GM23338 (cell line): ENCODE measurements at regions not wholly inside any gene's neighbourhood (a gene's known extent, or its start where the extent isn't known, plus 50 kb on each side); places are given as distances from the start of the nearest gene placed in this dataset.

Experiments used
- CTCF ChIP-seq, 2 experiments: fragments of 200-600 bp in 1 of 2; sonication (generic) in 1 of 2; conservative IDR thresholded peaks; 2 replicates each; pipeline versions ENCODE4 v1.5.1 to v1.6.1; 2016 to 2017; ENCODE audit warnings: antibody characterized with exemption in 2 of 2, low read depth in 2 of 2, mild to moderate bottlenecking in 2 of 2, moderate library complexity in 1 of 2
- EZH2 ChIP-seq: fragments of 200-600 bp; sonication (generic); IDR thresholded peaks from one replicate; pipeline ENCODE4 v1.8.0; 2017; ENCODE audit warnings: antibody characterized with exemption, mild to moderate bottlenecking, low read depth; ENCODE audit not compliant: unreplicated experiment
- EZH2phosphoT487 ChIP-seq: fragments of 200-600 bp; sonication (generic); IDR thresholded peaks from one replicate; pipeline ENCODE4 v1.8.1; 2018; ENCODE audit warnings: antibody characterized with exemption; ENCODE audit not compliant: unreplicated experiment
- JUNB ChIP-seq: IDR thresholded peaks from one replicate; pipeline ENCODE4 v1.6.1; 2016; ENCODE audit warnings: antibody characterized with exemption; ENCODE audit not compliant: unreplicated experiment
- NANOG ChIP-seq: IDR thresholded peaks from 2 replicates; pipeline ENCODE4 v1.6.1; 2016; ENCODE audit warnings: antibody characterized with exemption, borderline replicate concordance
- POLR2AphosphoS5 ChIP-seq: IDR thresholded peaks from 2 replicates; pipeline ENCODE4 v1.6.1; 2016; ENCODE audit warnings: antibody characterized with exemption, low read depth
- TF ChIP-seq, protein P1 (sequence below): IDR thresholded peaks from one replicate; pipeline ENCODE4 v1.6.1; 2018; ENCODE audit warnings: antibody characterized with exemption; ENCODE audit not compliant: unreplicated experiment

- TF ChIP-seq CTCF (conservative IDR thresholded peaks at IDR 0.05; ENCODE audit: low read depth in 2 of 2) (no peak), EZH2 (no peak), POLR2AphosphoS5 (no peak), EZH2phosphoT487 (no peak), NANOG (no peak), JUNB (no peak)
- TF ChIP-seq, protein P1, sequence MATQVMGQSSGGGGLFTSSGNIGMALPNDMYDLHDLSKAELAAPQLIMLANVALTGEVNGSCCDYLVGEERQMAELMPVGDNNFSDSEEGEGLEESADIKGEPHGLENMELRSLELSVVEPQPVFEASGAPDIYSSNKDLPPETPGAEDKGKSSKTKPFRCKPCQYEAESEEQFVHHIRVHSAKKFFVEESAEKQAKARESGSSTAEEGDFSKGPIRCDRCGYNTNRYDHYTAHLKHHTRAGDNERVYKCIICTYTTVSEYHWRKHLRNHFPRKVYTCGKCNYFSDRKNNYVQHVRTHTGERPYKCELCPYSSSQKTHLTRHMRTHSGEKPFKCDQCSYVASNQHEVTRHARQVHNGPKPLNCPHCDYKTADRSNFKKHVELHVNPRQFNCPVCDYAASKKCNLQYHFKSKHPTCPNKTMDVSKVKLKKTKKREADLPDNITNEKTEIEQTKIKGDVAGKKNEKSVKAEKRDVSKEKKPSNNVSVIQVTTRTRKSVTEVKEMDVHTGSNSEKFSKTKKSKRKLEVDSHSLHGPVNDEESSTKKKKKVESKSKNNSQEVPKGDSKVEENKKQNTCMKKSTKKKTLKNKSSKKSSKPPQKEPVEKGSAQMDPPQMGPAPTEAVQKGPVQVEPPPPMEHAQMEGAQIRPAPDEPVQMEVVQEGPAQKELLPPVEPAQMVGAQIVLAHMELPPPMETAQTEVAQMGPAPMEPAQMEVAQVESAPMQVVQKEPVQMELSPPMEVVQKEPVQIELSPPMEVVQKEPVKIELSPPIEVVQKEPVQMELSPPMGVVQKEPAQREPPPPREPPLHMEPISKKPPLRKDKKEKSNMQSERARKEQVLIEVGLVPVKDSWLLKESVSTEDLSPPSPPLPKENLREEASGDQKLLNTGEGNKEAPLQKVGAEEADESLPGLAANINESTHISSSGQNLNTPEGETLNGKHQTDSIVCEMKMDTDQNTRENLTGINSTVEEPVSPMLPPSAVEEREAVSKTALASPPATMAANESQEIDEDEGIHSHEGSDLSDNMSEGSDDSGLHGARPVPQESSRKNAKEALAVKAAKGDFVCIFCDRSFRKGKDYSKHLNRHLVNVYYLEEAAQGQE = no peak
Measured at GRCh38 chr4:188377816-188378215, 238.6 kb downstream of the TRIML1 start.
